HCT116 (cell line): ENCODE measurements at regions not wholly inside any gene's neighbourhood (a gene's known extent, or its start where the extent isn't known, plus 50 kb on each side); places are given as distances from the start of the nearest gene placed in this dataset.

Experiments used
- ATAC-seq: fragments of 200-7000 bp; cut with Tn5 transposase; 2 replicates; pipeline ENCODE4 v1.9.1; 2020; ENCODE audit warnings: mild to moderate bottlenecking, moderate library complexity
- BruUV-seq: library from RNA; stranded (reverse); fragments of 400-500 nt; replicated peaks from 2 replicates; lab custom pipeline; 2021; lab: Mats Ljungman, UMichigan
- CTCF ChIA-PET: fragments of 300-600 bp; sonication (Branson Sonifier 250); formaldehyde crosslinking; loops from one replicate; lab custom pipeline; 2021; ENCODE audit warnings: antibody characterized with exemption; lab: Charles Lee
- POLR2A ChIA-PET: fragments of 300-600, 350-600 bp; sonication (Branson Sonifier 250); formaldehyde crosslinking; loops from one replicate; lab custom pipeline; 2021; ENCODE audit warnings: antibody characterized with exemption; lab: Charles Lee
- RAD21 ChIA-PET, 2 experiments: fragments of 300-600 bp; sonication (Branson Sonifier 250); formaldehyde crosslinking; loops; one replicate each; lab custom pipeline; 2023; ENCODE audit warnings: low total read pairs in 2 of 2; ENCODE audit not compliant: uncharacterized antibody in 2 of 2, unreplicated experiment in 2 of 2, low non-redundant PET in 1 of 2; lab: Charles Lee
- DNase-seq: peaks from one replicate; pipeline ENCODE4 v3.0.0-alpha.2; 2010; ENCODE audit warnings: low read depth, low spot score
- H2AFZ ChIP-seq: fragments of 200-600 bp; shearing (Covaris generic), sonication (generic); 2 replicates; pipeline ENCODE4 v1.6.1; 2017; ENCODE audit warnings: low read depth, mixed run types, mixed read lengths, antibody characterized with exemption, low read length; ENCODE audit not compliant: poor library complexity, severe bottlenecking
- H3K27ac ChIP-seq: 2 replicates; pipeline ENCODE4 v1.5.1; 2012; ENCODE audit warnings: low read depth, low read length
- H3K27me3 ChIP-seq: fragments of 200-600 bp; sonication (generic); 2 replicates; pipeline ENCODE4 v1.6.1; 2016; ENCODE audit warnings: mixed run types, low read length, mixed read lengths; ENCODE audit not compliant: insufficient read depth
- H3K36me3 ChIP-seq, 2 experiments: fragments of 200-500 bp in 1 of 2; fragments of 200-600 bp in 1 of 2; sonication (Bioruptor generic) in 1 of 2; sonication (generic) in 1 of 2; 2 replicates each; pipeline versions ENCODE4 v1.5.1 to v1.6.1; 2014 to 2016; ENCODE audit warnings: low read length in 2 of 2, inconsistent platforms in 1 of 2, mixed read lengths in 1 of 2, mixed run types in 1 of 2; ENCODE audit not compliant: insufficient read depth in 2 of 2, control insufficient read depth in 1 of 2
- H3K4me1 ChIP-seq, 2 experiments: fragments of 200-600 bp in 1 of 2; sonication (generic) in 1 of 2; 2 replicates each; pipeline versions ENCODE4 v1.5.1 to v1.6.1; 2012 to 2017; ENCODE audit warnings: low read length in 2 of 2, inconsistent platforms in 1 of 2, mild to moderate bottlenecking in 1 of 2, mixed read lengths in 1 of 2, mixed run types in 1 of 2, moderate library complexity in 1 of 2; ENCODE audit not compliant: insufficient read depth in 2 of 2, control insufficient read depth in 1 of 2
- H3K4me2 ChIP-seq: fragments of 200-600 bp; sonication (generic); 2 replicates; pipeline ENCODE4 v1.6.1; 2017; ENCODE audit warnings: mixed run types, low read length, mixed read lengths
- H3K4me3 ChIP-seq, 2 experiments: fragments of 200-600 bp in 1 of 2; sonication (generic) in 1 of 2; replicated peaks in 1 of 2; 2 replicates each; pipeline ENCODE4 v1.5.1; 2011 to 2016; ENCODE audit warnings: low read length in 2 of 2, control low read depth in 1 of 2, low read depth in 1 of 2, mild to moderate bottlenecking in 1 of 2, mixed read lengths in 1 of 2, mixed run types in 1 of 2
- H3K79me2 ChIP-seq: fragments of 200-600 bp; sonication (generic); 2 replicates; pipeline ENCODE4 v1.6.1; 2017; ENCODE audit warnings: mild to moderate bottlenecking, mixed run types, low read length, moderate library complexity, mixed read lengths; ENCODE audit not compliant: insufficient read depth
- H3K9ac ChIP-seq: fragments of 200-600 bp; sonication (generic); 2 replicates; pipeline ENCODE4 v1.6.1; 2016; ENCODE audit warnings: low read length, mixed read lengths
- H3K9me2 ChIP-seq: fragments of 200-600 bp; sonication (generic), shearing (Covaris generic); 2 replicates; pipeline ENCODE4 v1.6.1; 2017; ENCODE audit warnings: mixed run types, mild to moderate bottlenecking, moderate library complexity; ENCODE audit not compliant: insufficient read depth
- H3K9me3 ChIP-seq, 2 experiments: fragments of 200-500 bp in 1 of 2; fragments of 200-600 bp in 1 of 2; sonication (Bioruptor generic) in 1 of 2; sonication (generic) in 1 of 2; 2 replicates each; pipeline ENCODE4 v1.6.1; 2014 to 2017; ENCODE audit warnings: low read length in 2 of 2, mixed read lengths in 2 of 2, inconsistent platforms in 1 of 2, low read depth in 1 of 2, mild to moderate bottlenecking in 1 of 2, mixed run types in 1 of 2, moderate library complexity in 1 of 2; ENCODE audit not compliant: control insufficient read depth in 1 of 2, insufficient read depth in 1 of 2
- H4K20me1 ChIP-seq: fragments of 200-600 bp; sonication (generic), shearing (Covaris generic); 2 replicates; pipeline ENCODE4 v1.6.1; 2017; ENCODE audit warnings: mixed run types, mild to moderate bottlenecking, moderate library complexity; ENCODE audit not compliant: insufficient read depth
- ATF3 ChIP-seq: IDR thresholded peaks from 2 replicates; pipeline ENCODE4 v1.6.1; 2012
- CBX3 ChIP-seq: IDR thresholded peaks from 2 replicates; pipeline ENCODE4 v1.6.1; 2012; ENCODE audit warnings: low read depth
- CEBPB ChIP-seq: IDR thresholded peaks from 2 replicates; pipeline ENCODE4 v1.6.1; 2012; ENCODE audit warnings: low read depth
- EGR1 ChIP-seq: IDR thresholded peaks from 2 replicates; pipeline ENCODE4 v1.6.1; 2012; ENCODE audit warnings: low read depth
- ELF1 ChIP-seq: IDR thresholded peaks from 2 replicates; pipeline ENCODE4 v1.6.1; 2012; ENCODE audit warnings: low read depth, borderline replicate concordance
- EZH2 ChIP-seq: fragments of 200-600 bp; sonication (generic); IDR thresholded peaks from 2 replicates; pipeline ENCODE4 v1.6.1; 2017; ENCODE audit warnings: antibody characterized with exemption, mixed run types
- EZH2phosphoT487 ChIP-seq: fragments of 200-600 bp; IDR thresholded peaks from 2 replicates; pipeline ENCODE4 v1.6.1; 2018; ENCODE audit warnings: antibody characterized with exemption, borderline replicate concordance
- FOSL1 ChIP-seq: IDR thresholded peaks from 2 replicates; pipeline ENCODE4 v1.6.1; 2012; ENCODE audit warnings: low read depth
- JUND ChIP-seq: IDR thresholded peaks from 2 replicates; pipeline ENCODE4 v1.6.1; 2012
- MAX ChIP-seq: IDR thresholded peaks from 2 replicates; pipeline ENCODE4 v1.6.1; 2012
- POLR2A ChIP-seq: IDR thresholded peaks from 2 replicates; pipeline ENCODE4 v1.7.0; 2011; ENCODE audit warnings: borderline replicate concordance; ENCODE audit not compliant: insufficient read depth, insufficient read length; ENCODE audit errors: extremely low read depth
- POLR2AphosphoS5 ChIP-seq: IDR thresholded peaks from 2 replicates; pipeline ENCODE4 v1.6.1; 2011; ENCODE audit warnings: mild to moderate bottlenecking, low read depth, low read length, moderate library complexity
- RAD21 ChIP-seq: IDR thresholded peaks from 2 replicates; pipeline ENCODE4 v1.6.1; 2012; ENCODE audit warnings: low read depth, mild to moderate bottlenecking
- REST ChIP-seq: IDR thresholded peaks from 2 replicates; pipeline ENCODE4 v1.6.1; 2012; ENCODE audit warnings: low read depth
- SP1 ChIP-seq: IDR thresholded peaks from 2 replicates; pipeline ENCODE4 v1.6.1; 2012; ENCODE audit warnings: low read depth
- SRF ChIP-seq: IDR thresholded peaks from 2 replicates; pipeline ENCODE4 v1.6.1; 2012; ENCODE audit warnings: low read depth
- TCF7L2 ChIP-seq: IDR thresholded peaks from 2 replicates; pipeline ENCODE4 v1.7.0; 2011; ENCODE audit warnings: borderline replicate concordance, inconsistent platforms; ENCODE audit not compliant: insufficient read depth, insufficient read length; ENCODE audit errors: extremely low read depth
- YY1 ChIP-seq: IDR thresholded peaks from 2 replicates; pipeline ENCODE4 v1.6.1; 2011; ENCODE audit warnings: low read length, low read depth, moderate library complexity, mild to moderate bottlenecking; ENCODE audit not compliant: insufficient replicate concordance; ENCODE audit errors: extremely low read depth
- ZBTB33 ChIP-seq: IDR thresholded peaks from 2 replicates; pipeline ENCODE4 v1.6.1; 2011; ENCODE audit warnings: mild to moderate bottlenecking, low read length, moderate library complexity; ENCODE audit not compliant: insufficient replicate concordance; ENCODE audit errors: extremely low read depth
- ZNF274 ChIP-seq: fragments of 200-500 bp; sonication (Bioruptor generic); IDR thresholded peaks from 2 replicates; pipeline ENCODE4 v1.6.1; 2014; ENCODE audit warnings: mild to moderate bottlenecking, low read depth, low read length, inconsistent platforms
- intact Hi-C: fragments of 100-400 bp; cut with micrococcal nuclease; formaldehyde crosslinking; loops from 2 replicates; pipeline ENCODE4 v1.10.0; 2022

- H3K4me2 ChIP-seq: no peak overlapping the region
- intact Hi-C loops: no loop called here
- TF ChIP-seq TCF7L2 (no peak), EGR1 (no peak), EZH2phosphoT487 (no peak), CBX3 (no peak), JUND (no peak), ELF1 (no peak), POLR2A (no peak), ZNF274 (no peak), YY1 (no peak), MAX (no peak), SP1 (no peak), CEBPB (no peak), REST (no peak), SRF (no peak), POLR2AphosphoS5 (no peak), ZBTB33 (no peak), ATF3 (no peak), RAD21 (no peak), FOSL1 (no peak), EZH2 (no peak)
- TF ChIP-seq, all 23 proteins: peak for 0
- ATAC-seq (no peak), DNase-seq (no peak)
- Histone ChIP-seq H3K9me2 (no peaks in the 10 kb centered on the region), H2AFZ (no peak overlapping the region), H3K27ac (no peak overlapping the region), H3K79me2 (no peaks in the 10 kb centered on the region), H3K27me3 (no peaks in the 10 kb centered on the region), H3K4me1 (peaks cover 0 to 4% of the 10 kb centered on the region in 2 experiments; a peak in 1 of 4 replicates), H3K36me3 (no peaks in the 10 kb centered on the region), H3K4me3 (no peak overlapping the region), H3K9me3 (no peaks in the 10 kb centered on the region), H4K20me1 (no peaks in the 10 kb centered on the region), H3K9ac (no peak overlapping the region)
- RAD21 ChIA-PET: no interaction called here
- POLR2A ChIA-PET: no interaction called here
- BruUV-seq: no TSS peak
- CTCF ChIA-PET: no interaction called here
Measured at GRCh38 chr11:92892802-92893684, 76.4 kb upstream of the MTNR1B start.
